Cardiac fibroblast (primary cell): ENCODE measurements at regions not wholly inside any gene's neighbourhood (a gene's known extent, or its start where the extent isn't known, plus 50 kb on each side); places are given as distances from the start of the nearest gene placed in this dataset.

Experiments
- DNase-seq, 2 donors: peaks; one replicate each; pipeline versions ENCODE4 v3.0.0 to v3.0.0-alpha.2; 2010; ENCODE audit warnings: low read depth in 2 of 2
- H3K4me3 ChIP-seq, 2 donors: replicated peaks in 1 of 2; 1 replicate in 1 of 2; 2 replicates in 1 of 2; pipeline ENCODE4 v1.5.1; 2011; ENCODE audit warnings: low read depth in 2 of 2, low read length in 2 of 2, mild to moderate bottlenecking in 2 of 2, moderate library complexity in 1 of 2
- TF ChIP-seq, protein P1 (sequence below): IDR thresholded peaks from one replicate; pipeline ENCODE4 v1.5.1; 2011; ENCODE audit warnings: low read depth, mild to moderate bottlenecking, low read length, inconsistent platforms

DNA sequence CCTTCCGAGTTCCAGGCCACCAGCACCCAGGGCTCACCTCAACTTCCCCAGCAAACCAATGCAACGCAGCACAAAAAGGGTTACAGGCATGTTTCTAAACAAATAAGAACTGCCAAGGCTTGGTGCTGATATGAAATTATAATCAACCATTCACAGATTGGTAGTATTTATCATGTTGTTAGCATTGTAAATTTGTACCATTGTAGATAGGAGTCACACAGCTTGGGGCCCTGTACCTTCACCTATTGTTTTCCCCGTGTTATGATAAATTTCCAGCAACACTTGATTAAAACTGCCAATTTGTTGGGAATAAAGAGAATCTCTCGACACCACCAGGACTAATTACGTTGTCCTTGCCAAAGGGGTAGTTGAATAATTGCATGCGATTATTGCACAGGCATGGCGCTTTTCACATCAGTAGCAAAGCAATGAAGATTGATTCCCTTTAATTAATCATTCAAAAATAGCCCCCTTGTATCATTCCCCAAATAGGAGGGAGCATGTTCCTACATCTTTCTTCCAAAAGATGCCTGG is 454.1 kb downstream of the ZNF608 start:
- TF ChIP-seq, protein P1, sequence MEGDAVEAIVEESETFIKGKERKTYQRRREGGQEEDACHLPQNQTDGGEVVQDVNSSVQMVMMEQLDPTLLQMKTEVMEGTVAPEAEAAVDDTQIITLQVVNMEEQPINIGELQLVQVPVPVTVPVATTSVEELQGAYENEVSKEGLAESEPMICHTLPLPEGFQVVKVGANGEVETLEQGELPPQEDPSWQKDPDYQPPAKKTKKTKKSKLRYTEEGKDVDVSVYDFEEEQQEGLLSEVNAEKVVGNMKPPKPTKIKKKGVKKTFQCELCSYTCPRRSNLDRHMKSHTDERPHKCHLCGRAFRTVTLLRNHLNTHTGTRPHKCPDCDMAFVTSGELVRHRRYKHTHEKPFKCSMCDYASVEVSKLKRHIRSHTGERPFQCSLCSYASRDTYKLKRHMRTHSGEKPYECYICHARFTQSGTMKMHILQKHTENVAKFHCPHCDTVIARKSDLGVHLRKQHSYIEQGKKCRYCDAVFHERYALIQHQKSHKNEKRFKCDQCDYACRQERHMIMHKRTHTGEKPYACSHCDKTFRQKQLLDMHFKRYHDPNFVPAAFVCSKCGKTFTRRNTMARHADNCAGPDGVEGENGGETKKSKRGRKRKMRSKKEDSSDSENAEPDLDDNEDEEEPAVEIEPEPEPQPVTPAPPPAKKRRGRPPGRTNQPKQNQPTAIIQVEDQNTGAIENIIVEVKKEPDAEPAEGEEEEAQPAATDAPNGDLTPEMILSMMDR: no peak
- no peak for DNase-seq
- no peak overlapping the region for H3K4me3 ChIP-seq

DNA sequence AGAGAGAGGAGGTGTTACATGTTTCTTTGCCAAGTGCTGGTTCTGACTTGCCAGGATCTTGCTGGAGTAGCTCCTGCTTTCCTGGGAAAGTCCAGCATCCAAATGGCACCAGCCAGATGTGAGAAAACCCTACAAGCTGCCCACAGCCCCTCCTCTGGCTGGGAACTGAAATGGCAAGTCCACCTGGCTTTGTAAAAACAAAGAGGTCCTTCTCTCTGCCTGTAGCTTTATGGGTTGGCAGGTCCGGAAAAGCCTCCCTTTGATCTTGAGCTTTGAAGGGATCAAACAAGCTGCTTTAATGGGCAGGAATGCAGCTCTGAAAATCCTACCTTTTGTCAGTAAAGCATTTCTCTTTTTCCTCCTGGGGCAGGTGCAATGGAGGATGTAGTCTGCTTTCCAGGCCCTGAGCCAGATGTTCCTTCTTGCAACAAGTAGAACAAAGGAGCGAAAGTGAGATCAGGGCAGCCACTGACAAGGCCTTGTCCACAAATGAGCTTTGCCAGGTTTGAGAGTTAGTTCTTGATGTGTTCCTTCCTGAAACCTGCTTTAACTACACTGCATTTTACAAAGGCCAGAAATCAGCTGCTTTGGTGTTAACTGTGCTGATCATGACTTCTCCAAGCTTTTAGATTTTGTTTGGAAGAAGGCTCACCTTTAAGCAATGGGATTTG is 456.7 kb downstream of the ZNF608 start:
- peak in 1 of 2 donors; percentile 13 for DNase-seq
- TF ChIP-seq, protein P1: no peak
- no peak overlapping the region for H3K4me3 ChIP-seq

DNA sequence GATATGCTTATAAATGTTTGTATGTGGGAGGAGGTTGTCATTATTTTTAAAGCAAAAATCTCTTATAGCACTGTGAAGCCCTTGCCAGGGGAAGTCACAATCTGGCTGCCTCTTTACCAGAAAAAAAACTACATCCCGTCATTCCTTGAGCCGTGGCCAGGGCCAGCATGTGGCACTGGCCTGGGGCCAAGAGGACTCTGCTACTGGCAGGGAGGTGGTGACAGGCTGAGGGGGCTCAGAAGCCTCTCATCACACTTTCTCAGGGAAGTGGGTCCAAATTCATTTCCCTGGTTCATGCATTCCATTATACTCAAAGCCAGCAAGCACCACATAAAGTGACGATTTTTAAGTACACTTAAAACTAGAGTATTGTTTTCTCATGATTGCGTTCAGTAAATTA is 457.3 kb downstream of the ZNF608 start:
- no peak overlapping the region for H3K4me3 ChIP-seq
- TF ChIP-seq, protein P1: no peak
- peak in 1 of 2 donors; percentile 44 for DNase-seq

DNA sequence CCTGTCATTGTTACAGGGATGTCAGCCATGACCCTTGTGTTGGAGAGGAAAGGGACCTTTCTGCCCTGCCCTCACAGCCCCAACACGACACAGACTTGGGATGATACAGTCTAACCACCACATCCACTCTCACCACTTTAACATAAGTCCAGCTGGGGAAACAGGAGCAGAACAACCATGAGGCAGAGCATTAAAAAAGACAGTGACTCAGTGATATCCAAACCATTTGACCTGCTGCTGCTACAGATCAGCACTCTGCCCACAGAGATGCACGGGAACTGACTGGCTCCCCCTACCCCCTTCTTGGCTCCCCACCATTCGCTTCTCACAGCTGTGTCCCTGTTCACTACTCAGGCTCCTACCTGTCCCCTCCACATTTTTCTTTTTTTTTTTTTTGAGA is 458.6 kb downstream of the ZNF608 start:
- DNase-seq: no peak
- H3K4me3 ChIP-seq: no peak overlapping the region
- TF ChIP-seq, protein P1: no peak

DNA sequence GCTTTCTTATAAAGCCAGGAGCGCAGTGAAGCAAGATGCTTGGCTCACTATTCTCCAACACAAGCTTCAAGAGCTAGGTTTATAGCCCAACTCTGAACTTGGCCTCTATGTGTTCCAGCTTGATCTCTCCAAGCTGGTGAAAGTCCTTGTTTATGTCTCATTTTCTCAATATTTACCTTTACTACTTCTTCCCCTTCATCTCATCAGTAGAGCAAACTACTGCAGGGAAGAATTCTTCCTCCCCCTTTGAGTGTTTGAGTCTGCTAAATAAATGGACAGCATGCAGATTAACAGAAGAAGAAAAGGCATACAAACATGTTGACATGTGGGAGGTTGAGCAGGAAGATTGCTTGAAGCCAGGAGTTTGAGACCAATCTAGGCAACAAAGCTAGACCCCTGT is 460.7 kb downstream of the ZNF608 start:
- H3K4me3 ChIP-seq: no peak overlapping the region
- TF ChIP-seq, protein P1: no peak
- no peak for DNase-seq

DNA sequence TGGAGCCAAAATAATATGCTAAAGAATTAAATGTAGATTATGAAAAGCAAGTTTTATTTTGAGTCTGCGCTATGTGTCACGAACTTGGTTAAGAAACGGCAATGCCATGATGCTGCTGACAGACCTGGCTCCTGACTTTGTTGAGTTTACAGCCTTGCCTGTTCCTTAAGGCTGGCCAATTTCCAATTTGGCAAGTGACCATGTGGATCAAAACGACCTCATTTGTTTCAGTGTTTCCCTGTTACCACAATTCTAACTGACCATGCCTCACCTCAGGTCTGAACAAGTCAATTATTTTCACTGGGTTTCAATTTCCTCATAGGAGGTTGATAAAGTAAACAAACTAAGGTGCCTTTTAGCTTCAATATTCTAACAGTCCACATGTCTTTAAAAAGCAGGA is 461.4 kb downstream of the ZNF608 start:
- DNase-seq: no peak
- TF ChIP-seq, protein P1: no peak
- H3K4me3 ChIP-seq: no peak overlapping the region

DNA sequence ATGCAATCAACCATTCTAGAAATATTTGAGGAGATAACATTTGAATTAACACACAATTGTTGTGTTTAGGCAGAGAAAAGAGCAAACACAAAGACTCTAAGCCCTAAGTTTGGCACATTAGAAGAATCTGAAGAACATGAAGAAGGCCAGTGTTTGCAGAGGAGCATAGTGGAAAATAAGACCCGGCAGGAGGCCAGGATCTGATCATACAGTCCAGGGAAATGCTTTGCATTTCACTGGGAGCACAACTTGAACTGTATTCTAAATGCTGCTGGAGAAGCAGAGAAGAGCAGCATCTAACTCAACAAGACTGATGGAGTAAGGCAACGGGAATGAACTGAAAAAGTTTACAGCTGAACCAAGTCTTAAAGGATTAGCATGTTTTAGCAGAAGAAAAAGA is 463.4 kb downstream of the ZNF608 start:
- TF ChIP-seq, protein P1: no peak
- DNase-seq: peak in 1 of 2 donors; percentile 11
- H3K4me3 ChIP-seq: no peak overlapping the region
